Omental fat pad (tissue), 3 donors: ENCODE measurements at regions not wholly inside any gene's neighbourhood (a gene's known extent, or its start where the extent isn't known, plus 50 kb on each side); places are given as distances from the start of the nearest gene placed in this dataset.
"Not testable (repeated sequence)": the region's sequence is repeated elsewhere in the genome, so short reads cannot be mapped to it uniquely, and the experiment has no call there.

Experiments used
- ATAC-seq: fragments of 150-250 bp; one replicate; pipeline ENCODE4 v1.9.1; 2016; ENCODE audit warnings: mild to moderate bottlenecking, moderate library complexity; ENCODE audit not compliant: low FRiP score
- DNase-seq: peaks from one replicate; pipeline ENCODE4 v3.0.0-alpha.2; 2019; ENCODE audit warnings: low spot score
- TF ChIP-seq, protein P1 (sequence below), 3 donors: fragments of 450-650 bp; IDR thresholded peaks; one replicate each; pipeline ENCODE4 v1.5.1; 2016 to 2017; ENCODE audit warnings: antibody characterized with exemption in 3 of 3, mild to moderate bottlenecking in 3 of 3, moderate library complexity in 2 of 3

DNA sequence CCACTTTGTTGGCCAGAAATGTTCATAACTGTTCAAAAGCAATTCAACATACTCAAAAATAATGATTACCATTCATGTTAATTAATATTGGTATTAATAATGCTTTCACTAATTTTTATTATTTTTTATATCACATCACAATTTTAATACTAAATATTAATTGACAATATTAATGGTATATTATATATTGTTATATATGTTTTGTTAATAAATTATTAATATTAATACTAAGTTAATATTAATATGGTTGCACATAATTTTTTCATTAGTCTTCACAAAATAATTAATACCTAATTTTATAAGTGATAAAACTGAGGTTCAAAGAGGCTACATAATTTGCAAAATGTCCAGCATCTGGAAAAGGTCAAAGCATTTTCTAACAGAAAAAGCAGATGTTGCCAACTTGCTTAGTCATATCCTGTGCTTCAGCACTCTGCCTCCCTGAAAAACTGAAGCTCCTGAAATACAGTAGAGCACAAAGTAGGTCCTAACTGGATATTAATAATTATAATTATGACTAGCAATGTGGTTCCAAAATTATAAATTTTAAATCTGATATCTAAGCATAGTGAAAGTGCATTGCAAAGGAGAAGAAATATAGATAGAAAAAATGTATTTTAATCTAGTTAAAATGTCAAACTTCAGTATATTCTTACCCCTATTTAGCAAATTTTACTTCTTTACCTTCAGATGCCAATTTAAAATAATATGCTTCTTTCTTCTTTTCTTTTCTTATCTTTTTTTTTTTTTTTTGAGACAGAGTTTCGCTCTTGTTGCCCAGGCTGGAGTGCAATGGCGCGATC, 123.2 kb upstream of the TNFSF4 start:
- TF ChIP-seq, protein P1, sequence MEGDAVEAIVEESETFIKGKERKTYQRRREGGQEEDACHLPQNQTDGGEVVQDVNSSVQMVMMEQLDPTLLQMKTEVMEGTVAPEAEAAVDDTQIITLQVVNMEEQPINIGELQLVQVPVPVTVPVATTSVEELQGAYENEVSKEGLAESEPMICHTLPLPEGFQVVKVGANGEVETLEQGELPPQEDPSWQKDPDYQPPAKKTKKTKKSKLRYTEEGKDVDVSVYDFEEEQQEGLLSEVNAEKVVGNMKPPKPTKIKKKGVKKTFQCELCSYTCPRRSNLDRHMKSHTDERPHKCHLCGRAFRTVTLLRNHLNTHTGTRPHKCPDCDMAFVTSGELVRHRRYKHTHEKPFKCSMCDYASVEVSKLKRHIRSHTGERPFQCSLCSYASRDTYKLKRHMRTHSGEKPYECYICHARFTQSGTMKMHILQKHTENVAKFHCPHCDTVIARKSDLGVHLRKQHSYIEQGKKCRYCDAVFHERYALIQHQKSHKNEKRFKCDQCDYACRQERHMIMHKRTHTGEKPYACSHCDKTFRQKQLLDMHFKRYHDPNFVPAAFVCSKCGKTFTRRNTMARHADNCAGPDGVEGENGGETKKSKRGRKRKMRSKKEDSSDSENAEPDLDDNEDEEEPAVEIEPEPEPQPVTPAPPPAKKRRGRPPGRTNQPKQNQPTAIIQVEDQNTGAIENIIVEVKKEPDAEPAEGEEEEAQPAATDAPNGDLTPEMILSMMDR (IDR thresholded peaks at IDR 0.05) = no peak
- no peak for DNase-seq
- no peak for ATAC-seq

DNA sequence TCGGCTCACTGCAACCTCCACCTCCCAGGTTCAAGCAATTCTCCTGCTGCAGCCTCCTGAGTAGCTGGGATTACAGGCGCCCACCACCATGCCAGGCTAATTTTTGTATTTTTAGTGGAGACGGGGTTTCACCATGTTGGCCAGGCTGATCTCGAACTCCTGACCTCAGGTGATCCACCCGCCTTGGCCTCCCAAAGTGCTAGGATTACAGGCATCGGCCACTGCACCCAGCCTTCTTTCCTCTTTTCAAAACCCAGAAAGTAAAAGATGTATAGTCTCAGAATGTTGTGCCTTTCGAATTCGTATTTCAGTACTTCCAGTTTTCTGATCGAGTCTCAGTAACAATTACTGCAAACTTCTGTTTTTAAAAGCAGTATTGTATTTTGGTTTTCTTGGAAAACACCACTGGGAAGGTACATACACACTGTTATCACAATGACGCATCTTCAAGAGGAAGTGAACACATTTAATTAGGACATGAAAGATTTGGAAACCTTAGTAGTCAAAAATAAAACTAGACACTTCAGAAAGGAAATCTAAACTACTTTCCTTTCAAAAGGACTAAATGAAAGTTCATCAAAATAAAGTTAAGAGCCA, 123.9 kb upstream of the TNFSF4 start:
- DNase-seq, ATAC-seq: not testable (repeated sequence)

DNA sequence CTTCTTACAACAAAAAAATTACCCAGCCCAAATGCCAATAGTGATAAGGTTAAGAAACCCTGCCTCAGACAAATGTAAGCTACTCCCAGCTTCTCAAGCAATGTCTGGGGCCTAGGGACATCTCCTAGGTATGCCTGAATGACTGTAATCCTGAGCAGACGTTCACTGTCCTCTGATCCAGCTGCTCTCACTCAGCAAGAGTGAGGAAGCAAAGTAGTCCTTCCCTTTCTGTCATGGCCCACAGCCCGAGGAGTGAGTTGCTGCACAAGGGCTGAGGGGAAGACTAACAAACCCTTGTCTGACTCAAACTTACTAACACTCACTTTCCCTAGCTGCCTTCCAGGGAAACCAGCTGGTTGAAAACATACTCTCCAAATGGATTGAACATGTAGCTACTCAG, 124.9 kb upstream of the TNFSF4 start:
- TF ChIP-seq, protein P1 (IDR thresholded peaks at IDR 0.05) = no peak
- ATAC-seq (peak; percentile 47), DNase-seq (no peak)

- TF ChIP-seq, protein P1 (IDR thresholded peaks at IDR 0.05) = no peak
- ATAC-seq (no peak), DNase-seq (no peak)
Observed at GRCh38 chr1:173333581-173333980, 126.5 kb upstream of the TNFSF4 start.

DNA sequence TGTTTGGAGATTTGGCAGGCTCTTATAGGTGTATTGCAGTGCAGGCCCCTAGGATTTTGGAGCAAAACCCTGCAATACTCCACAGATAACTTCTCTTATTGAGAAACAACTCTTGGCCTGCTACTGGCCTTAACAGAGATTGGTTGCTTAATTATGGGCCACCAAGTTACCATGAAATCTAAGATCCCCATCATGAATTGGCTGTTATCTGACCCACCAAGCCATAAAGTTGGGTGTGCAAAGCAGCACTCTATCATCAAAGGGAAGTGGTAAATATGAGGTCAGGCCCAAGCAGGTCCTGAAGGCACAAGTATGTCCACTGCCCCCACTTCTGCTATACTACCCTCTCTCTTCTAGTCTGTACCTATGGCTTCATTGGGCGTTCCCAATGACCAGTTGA, 130.0 kb upstream of the TNFSF4 start:
- ATAC-seq (no peak), DNase-seq (no peak)
- TF ChIP-seq, protein P1 (IDR thresholded peaks at IDR 0.05) = no peak

- TF ChIP-seq, protein P1 (IDR thresholded peaks at IDR 0.05) = no peak
- no peak for DNase-seq
- no peak for ATAC-seq
Observed at GRCh38 chr1:173341307-173341706, 134.2 kb upstream of the TNFSF4 start.

DNA sequence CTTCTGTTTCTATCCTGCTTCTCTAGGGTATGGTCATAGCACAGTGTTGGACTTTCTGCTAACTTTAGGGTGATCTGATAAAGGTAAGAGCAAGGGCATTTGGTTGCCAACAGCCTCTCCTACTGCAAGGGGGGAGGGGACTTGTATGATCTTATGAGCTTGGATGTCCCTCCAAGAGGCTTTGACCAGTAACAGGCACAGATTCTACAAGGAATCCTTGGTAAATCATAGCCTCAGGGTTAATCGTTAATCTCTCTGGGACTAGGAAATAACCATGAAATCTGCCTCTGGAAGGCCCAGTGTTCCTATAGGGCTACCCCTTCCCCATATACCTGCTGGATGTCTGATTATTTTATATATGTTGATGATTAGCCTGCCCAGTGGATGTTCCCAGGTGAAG, 134.8 kb upstream of the TNFSF4 start:
- TF ChIP-seq, protein P1 (IDR thresholded peaks at IDR 0.05) = no peak
- ATAC-seq = no peak
- DNase-seq = no peak
